ENCODE measurements at regions not wholly inside any gene's neighbourhood (a gene's known extent, or its start where the extent isn't known, plus 50 kb on each side); places are given as distances from the start of the nearest gene placed in this dataset.

- no peak for TF ChIP-seq EZH2 (IDR thresholded peaks at IDR 0.05; ENCODE audit: low read length)
- TF ChIP-seq CTCF (optimal IDR thresholded peaks at IDR 0.05 in 1 of 3, IDR thresholded peaks at IDR 0.05 in 1 of 3, conservative IDR thresholded peaks at IDR 0.05 in 1 of 3; ENCODE audit: extremely low read depth in 1 of 3, insufficient read depth in 2 of 3, low read length in 3 of 3): no peak
Observed at GRCh38 chr10:43968076-43968475, 319.4 kb upstream of the ZNF32 start.
